NCI-H2029 treated with DMSO at 0.1 percent for 48 hours (cell line): ENCODE measurements at regions not wholly inside any gene's neighbourhood (a gene's known extent, or its start where the extent isn't known, plus 50 kb on each side); places are given as distances from the start of the nearest gene placed in this dataset.

Experiments used
- DNase-seq: peaks from one replicate; lab custom pipeline; 2025; lab: John Stamatoyannopoulos, UW

GRCh38 chr6:87803791-87804190 lies 101.8 kb upstream of the AKIRIN2 start:
- DNase-seq, result no peak

DNA sequence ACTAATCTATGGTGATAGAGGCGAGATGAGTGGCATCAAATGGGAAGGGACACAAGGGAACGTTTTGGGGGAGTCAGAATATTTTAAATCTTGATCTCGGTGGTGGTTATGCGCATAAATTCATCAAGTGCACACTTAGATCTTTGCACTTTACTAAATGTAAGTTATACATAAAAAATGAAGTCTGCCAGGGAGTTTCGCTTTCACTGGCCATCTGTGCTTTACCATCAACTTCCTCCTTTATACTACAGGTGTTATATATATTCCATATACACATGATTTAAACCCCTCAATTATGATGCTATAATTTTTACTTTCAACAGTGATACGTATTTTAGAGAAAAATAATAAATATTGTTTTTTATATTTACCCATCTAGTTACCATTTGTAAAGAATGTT lies 97.6 kb upstream of the AKIRIN2 start:
- DNase-seq, result no peak

GRCh38 chr6:87798393-87799278 lies 96.6 kb upstream of the AKIRIN2 start:
- DNase-seq, result no peak

GRCh38 chr6:87794922-87795885 lies 93.2 kb upstream of the AKIRIN2 start:
- DNase-seq, result no peak

GRCh38 chr6:87793315-87793714 lies 91.3 kb upstream of the AKIRIN2 start:
- DNase-seq, result no peak

DNA sequence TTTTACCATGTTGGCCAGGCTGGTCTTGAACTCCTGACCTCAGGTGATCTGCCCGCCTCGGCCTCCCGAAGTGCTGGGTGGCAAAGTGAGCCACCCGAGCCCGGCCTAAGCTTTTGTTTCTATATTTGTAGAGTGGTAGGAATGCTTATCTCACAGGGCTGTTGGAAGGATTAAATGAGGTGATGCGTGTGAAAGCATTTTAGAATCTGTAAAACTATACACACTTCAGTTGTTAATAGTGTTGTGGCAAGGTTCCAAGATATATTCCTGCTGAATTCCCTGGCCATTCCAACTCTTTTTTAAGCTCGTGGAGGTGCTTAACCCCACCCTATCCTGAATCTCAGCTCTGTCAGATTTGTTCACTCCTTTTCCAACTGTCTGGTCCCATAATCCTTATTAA lies 89.9 kb upstream of the AKIRIN2 start:
- no peak for DNase-seq

DNA sequence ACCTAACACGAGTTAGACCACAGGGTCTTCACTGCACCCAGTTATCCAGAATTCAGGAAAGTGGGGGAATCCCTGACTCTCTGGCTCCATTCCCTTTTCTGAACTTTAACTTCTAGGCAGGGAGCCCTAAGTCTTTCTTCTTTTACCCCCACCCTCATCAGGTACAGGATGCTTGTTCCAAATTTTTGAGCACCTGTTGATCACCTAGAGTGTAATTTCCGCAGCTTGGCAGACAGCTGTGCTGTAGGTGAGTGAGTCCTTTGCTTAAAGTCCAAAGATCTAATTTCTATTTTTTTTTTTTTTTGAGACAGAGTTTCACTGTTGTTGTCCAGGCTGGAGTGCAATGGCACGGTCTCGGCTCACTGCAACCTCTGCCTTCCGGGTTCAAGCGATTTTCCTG lies 89.5 kb upstream of the AKIRIN2 start:
- DNase-seq, result no peak

DNA sequence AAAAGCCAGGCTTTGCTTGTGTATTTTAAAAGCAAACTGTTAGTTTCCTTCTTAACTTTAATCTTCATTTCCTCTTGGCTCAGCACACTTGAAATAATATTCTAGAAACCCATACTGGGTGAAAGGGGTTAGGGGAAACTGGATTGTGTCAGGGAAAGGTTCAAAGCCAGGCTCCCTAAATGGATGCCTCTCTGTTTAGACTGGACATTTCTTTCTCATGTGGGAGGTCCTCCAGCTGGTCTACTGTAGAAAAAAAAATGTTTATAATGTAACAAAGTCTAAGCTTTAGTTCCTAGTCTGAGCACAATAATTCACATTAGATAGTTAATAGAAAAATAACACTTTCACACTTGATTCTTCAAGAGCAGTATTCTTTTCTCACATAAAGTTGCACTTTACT lies 89.0 kb upstream of the AKIRIN2 start:
- DNase-seq, result no peak

- no peak for DNase-seq
Measured at GRCh38 chr6:87789900-87790290, 87.9 kb upstream of the AKIRIN2 start.

DNA sequence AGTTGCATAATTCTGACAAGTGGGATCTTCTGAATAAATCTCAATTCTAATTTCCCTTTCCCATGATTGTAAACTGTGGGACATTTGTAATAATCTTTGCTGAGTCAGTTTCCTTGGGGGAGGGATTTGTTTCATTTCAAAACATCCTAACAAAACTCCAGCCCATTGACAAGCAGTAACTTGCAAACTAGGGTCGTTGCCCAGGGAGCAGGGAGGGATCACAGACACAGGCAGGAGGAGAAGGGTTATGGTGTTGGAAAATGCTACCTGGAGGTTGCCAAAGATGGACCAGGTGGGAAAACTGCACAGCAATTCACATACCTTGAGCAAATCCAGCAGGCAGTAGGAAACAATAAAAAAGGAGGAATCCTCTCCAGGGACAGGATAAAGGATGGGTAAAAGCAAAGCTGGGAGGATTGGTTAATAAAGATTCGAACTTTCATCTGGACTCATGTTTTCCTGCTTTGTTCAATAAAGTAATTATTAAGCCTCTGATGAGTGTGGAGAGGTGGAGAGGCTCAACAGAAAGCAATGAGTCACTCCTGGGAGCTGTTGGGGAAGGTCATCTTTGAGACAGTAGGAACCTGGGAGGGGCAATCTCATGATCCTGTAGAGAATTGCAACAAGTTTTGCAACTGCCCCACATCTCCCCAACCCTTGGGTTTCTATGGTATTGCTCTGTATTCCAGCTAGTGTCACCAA lies 87.3 kb upstream of the AKIRIN2 start:
- DNase-seq, result no peak

- no peak for DNase-seq
Measured at GRCh38 chr6:87788141-87788540, 86.1 kb upstream of the AKIRIN2 start.

DNA sequence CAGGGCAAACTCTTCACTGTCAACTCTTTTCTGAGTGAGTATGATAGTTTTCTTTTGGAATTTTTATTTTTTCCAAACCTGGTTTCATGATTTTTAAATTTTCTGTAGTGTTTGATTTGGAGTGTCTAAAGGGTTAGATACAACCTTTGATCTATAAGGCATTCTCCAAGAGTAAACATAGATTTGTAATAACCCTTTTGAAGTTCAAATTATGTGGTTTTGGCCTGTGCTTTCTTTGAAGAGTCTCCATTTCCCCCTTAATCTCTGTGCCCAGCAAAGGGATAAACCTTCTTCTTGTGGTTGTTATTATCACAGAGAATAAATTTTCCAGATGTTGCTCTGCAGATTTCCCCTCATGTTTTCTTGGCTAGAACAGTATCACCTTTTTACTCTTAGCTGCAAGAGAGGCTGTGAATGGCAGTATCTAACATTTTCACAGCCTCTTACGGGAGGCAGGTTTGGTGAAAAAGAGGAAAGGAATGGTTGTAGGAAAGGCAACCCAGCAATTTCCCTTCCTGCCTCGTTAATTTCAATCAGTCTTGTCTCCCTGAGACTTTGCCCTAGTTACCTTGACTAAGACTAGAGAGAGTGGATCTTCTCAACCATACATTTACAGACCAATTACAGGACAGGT lies 83.3 kb upstream of the AKIRIN2 start:
- DNase-seq, result no peak

DNA sequence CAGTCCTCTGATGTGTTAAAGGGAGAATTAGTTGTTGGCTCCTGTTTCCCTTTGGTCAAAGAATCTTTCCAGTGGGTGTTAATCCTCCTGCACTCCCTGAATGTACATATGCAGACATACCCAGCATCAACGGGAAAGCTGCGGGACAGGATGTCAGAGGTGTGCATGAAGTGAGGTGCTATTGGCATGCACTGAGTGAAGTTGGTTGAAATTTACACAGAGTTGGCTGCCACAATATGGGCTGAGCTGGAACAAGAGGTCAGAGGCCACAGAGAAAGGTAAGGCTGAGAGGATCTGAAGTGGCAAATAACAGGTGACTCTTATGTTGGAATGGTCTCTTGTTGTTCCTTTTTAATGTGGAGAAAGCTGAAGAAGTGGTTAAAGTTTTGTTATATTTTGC lies 82.7 kb upstream of the AKIRIN2 start:
- DNase-seq, result no peak

- DNase-seq, result no peak
Measured at GRCh38 chr6:87784051-87784450, 82.0 kb upstream of the AKIRIN2 start.

DNA sequence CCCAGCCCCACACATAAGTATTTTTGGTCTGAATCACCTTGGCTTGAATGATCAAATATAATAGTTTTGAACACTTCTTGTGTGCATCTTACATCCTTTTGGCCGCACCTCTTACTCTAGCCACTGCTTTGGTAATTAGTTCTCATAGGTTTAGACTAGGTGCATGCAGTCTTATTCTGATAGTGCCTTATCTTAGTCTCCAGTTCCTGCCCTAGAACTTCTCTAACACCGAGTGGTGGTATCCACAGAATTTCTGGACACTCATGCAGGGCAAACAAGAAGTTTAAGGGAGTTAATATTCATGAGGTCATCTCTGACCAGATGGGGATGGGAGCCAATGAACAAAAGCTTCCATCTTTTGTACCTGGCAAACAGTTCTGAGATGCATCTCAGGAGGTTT lies 77.5 kb upstream of the AKIRIN2 start:
- no peak for DNase-seq

- no peak for DNase-seq
Measured at GRCh38 chr6:87772597-87773530, 70.8 kb upstream of the AKIRIN2 start.

- no peak for DNase-seq
Measured at GRCh38 chr6:87767478-87767877, 65.4 kb upstream of the AKIRIN2 start.

DNA sequence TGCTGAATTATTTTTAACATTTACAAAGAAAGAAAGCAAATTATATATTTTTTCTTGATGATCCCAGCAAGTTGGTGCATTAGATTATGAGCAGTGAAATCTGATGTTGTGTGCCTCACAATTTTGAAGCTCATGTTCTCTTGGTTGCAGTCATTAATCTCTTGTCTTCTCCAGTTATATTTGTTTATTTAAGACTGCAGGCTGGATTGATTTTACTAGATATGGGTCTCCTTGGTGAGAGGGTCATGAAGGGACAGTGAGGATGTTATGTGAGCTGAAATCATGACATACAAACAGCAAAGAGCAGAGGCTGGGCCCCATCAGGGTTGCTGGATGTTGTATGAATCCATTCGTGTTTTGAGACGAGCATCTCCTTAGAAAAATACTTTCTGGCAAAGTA lies 64.2 kb upstream of the AKIRIN2 start:
- DNase-seq, result no peak

GRCh38 chr6:87763901-87764300 lies 61.9 kb upstream of the AKIRIN2 start:
- no peak for DNase-seq

- DNase-seq, result no peak
Measured at GRCh38 chr6:87763276-87763675, 61.2 kb upstream of the AKIRIN2 start.

DNA sequence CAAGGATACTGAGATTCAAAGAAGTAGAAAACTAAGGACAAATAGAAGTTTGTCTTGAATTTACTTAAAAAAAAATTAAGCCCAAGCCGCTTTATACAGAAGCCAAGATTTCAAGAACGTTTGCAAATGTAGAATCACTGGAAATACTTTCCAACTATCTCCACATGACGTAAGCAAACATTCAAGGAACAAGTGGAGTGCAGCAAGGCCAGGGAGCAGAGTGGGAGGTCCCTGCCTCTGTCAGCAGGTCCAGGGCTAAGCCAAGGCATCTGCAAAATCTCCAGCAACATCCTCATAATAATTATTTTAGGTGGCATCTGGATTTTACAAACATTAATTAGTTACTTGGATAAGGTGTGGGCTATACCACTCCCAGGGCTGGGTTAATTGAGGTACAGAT lies 60.1 kb upstream of the AKIRIN2 start:
- DNase-seq, result no peak
